ENCODE measurements at regions not wholly inside any gene's neighbourhood (a gene's known extent, or its start where the extent isn't known, plus 50 kb on each side); places are given as distances from the start of the nearest gene placed in this dataset.

GRCh38 chr5:52728224-52728623 is 59.5 kb upstream of the ITGA1 start:
- Histone ChIP-seq H4K8ac (ENCODE audit: low read length) (no peak overlapping the region), H4K91ac (ENCODE audit: low read length) (no peak overlapping the region), H2BK5ac (ENCODE audit: low read depth, low read length, poor library complexity, severe bottlenecking) (no peak overlapping the region), H3K23ac (ENCODE audit: low read length in 2 of 2) (no peak overlapping the region), H3K79me1 (replicated peaks; ENCODE audit: low read length, poor library complexity, severe bottlenecking) (no peaks in the 10 kb centered on the region), H3K14ac (ENCODE audit: low read length in 2 of 2) (no peak overlapping the region), H3K9me3 (ENCODE audit: control insufficient read depth, low read length) (no peaks in the 10 kb centered on the region), H3K9ac (ENCODE audit: low read length) (peak overlapping the region; percentile 65), H3K4me2 (ENCODE audit: low read length, poor library complexity, severe bottlenecking) (no peak overlapping the region), H2AK5ac (ENCODE audit: low read length, severe bottlenecking) (no peak overlapping the region), H2BK12ac (ENCODE audit: low read length in 2 of 2) (no peak overlapping the region), H3K4me3 (ENCODE audit: insufficient read depth in 1 of 2, low read depth in 1 of 2, low read length in 2 of 2) (no peak overlapping the region), H3K36me3 (ENCODE audit: control insufficient read depth in 1 of 2, insufficient read depth in 2 of 2, low read depth in 1 of 2, low read length in 2 of 2) (no peaks in the 10 kb centered on the region), H3K18ac (ENCODE audit: low read depth in 1 of 2, low read length in 2 of 2) (no peak overlapping the region), H3K4me1 (ENCODE audit: control insufficient read depth, insufficient read depth, low read depth, low read length) (peaks cover 2% of the 10 kb centered on the region), H2BK120ac (ENCODE audit: low read depth, low read length) (no peak overlapping the region), H2BK15ac (ENCODE audit: low read depth, poor library complexity, severe bottlenecking) (no peak overlapping the region), H2AFZ (ENCODE audit: low read depth, low read length) (no peak overlapping the region), H3K4ac (ENCODE audit: low read depth in 1 of 2, low read length in 2 of 2) (no peak overlapping the region), H3K27ac (ENCODE audit: low read length, poor library complexity, severe bottlenecking) (no peak overlapping the region), H3K27me3 (ENCODE audit: control insufficient read depth in 1 of 2, insufficient read depth in 1 of 2, low read length in 2 of 2) (no peaks in the 10 kb centered on the region)
- 94% methylated on average over 2 of the region's 3 CpGs for WGBS
- no peak for DNase-seq

- Histone ChIP-seq H3K4me2 (ENCODE audit: low read length, poor library complexity, severe bottlenecking) (no peak overlapping the region), H4K91ac (ENCODE audit: low read length) (no peak overlapping the region)
- WGBS: 100% methylated on average over 2 of the region's 5 CpGs
These were observed 59.0 kb upstream of the ITGA1 start for GRCh38 chr5:52728686-52729085.

GRCh38 chr5:52731274-52732027 is 56.3 kb upstream of the ITGA1 start:
- H3K79me1 ChIP-seq (replicated peaks; ENCODE audit: low read length, poor library complexity, severe bottlenecking): no peaks in the 10 kb centered on the region
- H3K18ac ChIP-seq (ENCODE audit: low read depth in 1 of 2, low read length in 2 of 2): no peak overlapping the region

More at GRCh38 chr5:52728686-52729085, 59.0 kb upstream of the ITGA1 start:
- Histone ChIP-seq H3K79me1 (replicated peaks; ENCODE audit: low read length, poor library complexity, severe bottlenecking) (no peaks in the 10 kb centered on the region), H3K4me3 (ENCODE audit: insufficient read depth in 1 of 2, low read depth in 1 of 2, low read length in 2 of 2) (no peak overlapping the region), H3K4me1 (ENCODE audit: control insufficient read depth, insufficient read depth, low read depth, low read length) (peaks cover 2% of the 10 kb centered on the region), H2BK120ac (ENCODE audit: low read depth, low read length) (no peak overlapping the region), H3K27ac (ENCODE audit: low read length, poor library complexity, severe bottlenecking) (no peak overlapping the region), H2AFZ (ENCODE audit: low read depth, low read length) (no peak overlapping the region), H3K9me3 (ENCODE audit: control insufficient read depth, low read length) (no peaks in the 10 kb centered on the region), H3K27me3 (ENCODE audit: control insufficient read depth in 1 of 2, insufficient read depth in 1 of 2, low read length in 2 of 2) (no peaks in the 10 kb centered on the region), H3K4ac (ENCODE audit: low read depth in 1 of 2, low read length in 2 of 2) (no peak overlapping the region), H2BK12ac (ENCODE audit: low read length in 2 of 2) (no peak overlapping the region), H2AK5ac (ENCODE audit: low read length, severe bottlenecking) (no peak overlapping the region), H3K18ac (ENCODE audit: low read depth in 1 of 2, low read length in 2 of 2) (no peak overlapping the region), H4K8ac (ENCODE audit: low read length) (no peak overlapping the region), H2BK5ac (ENCODE audit: low read depth, low read length, poor library complexity, severe bottlenecking) (no peak overlapping the region), H3K23ac (ENCODE audit: low read length in 2 of 2) (no peak overlapping the region), H2BK15ac (ENCODE audit: low read depth, poor library complexity, severe bottlenecking) (no peak overlapping the region), H3K14ac (ENCODE audit: low read length in 2 of 2) (no peak overlapping the region), H3K36me3 (ENCODE audit: control insufficient read depth in 1 of 2, insufficient read depth in 2 of 2, low read depth in 1 of 2, low read length in 2 of 2) (no peaks in the 10 kb centered on the region), H3K9ac (ENCODE audit: low read length) (no peak overlapping the region)
- no peak for DNase-seq

GRCh38 chr5:52734557-52734956 is 53.2 kb upstream of the ITGA1 start:
- no peak overlapping the region for H3K18ac ChIP-seq (ENCODE audit: low read depth in 1 of 2, low read length in 2 of 2)
- H3K9ac ChIP-seq (ENCODE audit: low read length): no peak overlapping the region
- no peak overlapping the region for H4K8ac ChIP-seq (ENCODE audit: low read length)
- no peaks in the 10 kb centered on the region for H3K9me3 ChIP-seq (ENCODE audit: control insufficient read depth, low read length)
- no peak overlapping the region for H3K14ac ChIP-seq (ENCODE audit: low read length in 2 of 2)
- H3K23ac ChIP-seq (ENCODE audit: low read length in 2 of 2): no peak overlapping the region
- WGBS: 100% methylated on average over 1 of the region's 1 CpG
- no peak overlapping the region for H2AK5ac ChIP-seq (ENCODE audit: low read length, severe bottlenecking)
- H2BK15ac ChIP-seq (ENCODE audit: low read depth, poor library complexity, severe bottlenecking): no peak overlapping the region
- no peaks in the 10 kb centered on the region for H3K79me1 ChIP-seq (replicated peaks; ENCODE audit: low read length, poor library complexity, severe bottlenecking)
- H4K91ac ChIP-seq (ENCODE audit: low read length): no peak overlapping the region
- no peak overlapping the region for H2BK5ac ChIP-seq (ENCODE audit: low read depth, low read length, poor library complexity, severe bottlenecking)
- no peak overlapping the region for H2BK120ac ChIP-seq (ENCODE audit: low read depth, low read length)
- no peak for DNase-seq
- H3K27ac ChIP-seq (ENCODE audit: low read length, poor library complexity, severe bottlenecking): no peak overlapping the region
- H2BK12ac ChIP-seq (ENCODE audit: low read length in 2 of 2): no peak overlapping the region
- H3K27me3 ChIP-seq (ENCODE audit: control insufficient read depth in 1 of 2, insufficient read depth in 1 of 2, low read length in 2 of 2): no peaks in the 10 kb centered on the region
- H2AFZ ChIP-seq (ENCODE audit: low read depth, low read length): no peak overlapping the region
- no peak overlapping the region for H3K4ac ChIP-seq (ENCODE audit: low read depth in 1 of 2, low read length in 2 of 2)
- no peak overlapping the region for H3K4me2 ChIP-seq (ENCODE audit: low read length, poor library complexity, severe bottlenecking)
- no peaks in the 10 kb centered on the region for H3K4me1 ChIP-seq (ENCODE audit: control insufficient read depth, insufficient read depth, low read depth, low read length)
- H3K36me3 ChIP-seq (ENCODE audit: control insufficient read depth in 1 of 2, insufficient read depth in 2 of 2, low read depth in 1 of 2, low read length in 2 of 2): no peaks in the 10 kb centered on the region
- H3K4me3 ChIP-seq (ENCODE audit: insufficient read depth in 1 of 2, low read depth in 1 of 2, low read length in 2 of 2): no peak overlapping the region

More at GRCh38 chr5:52731274-52732027, 56.3 kb upstream of the ITGA1 start:
- H3K36me3 ChIP-seq (ENCODE audit: control insufficient read depth in 1 of 2, insufficient read depth in 2 of 2, low read depth in 1 of 2, low read length in 2 of 2): no peaks in the 10 kb centered on the region
- H2BK120ac ChIP-seq (ENCODE audit: low read depth, low read length): no peak overlapping the region
- DNase-seq: no peak
- no peak overlapping the region for H3K4me3 ChIP-seq (ENCODE audit: insufficient read depth in 1 of 2, low read depth in 1 of 2, low read length in 2 of 2)
- no peak overlapping the region for H4K8ac ChIP-seq (ENCODE audit: low read length)
- H3K23ac ChIP-seq (ENCODE audit: low read length in 2 of 2): no peak overlapping the region
- H3K4me1 ChIP-seq (ENCODE audit: control insufficient read depth, insufficient read depth, low read depth, low read length): peaks cover 2% of the 10 kb centered on the region
- no CpG with 5 or more reads among the region's 1 CpG for WGBS
- H2AK5ac ChIP-seq (ENCODE audit: low read length, severe bottlenecking): no peak overlapping the region
- H2BK15ac ChIP-seq (ENCODE audit: low read depth, poor library complexity, severe bottlenecking): no peak overlapping the region
- H3K27me3 ChIP-seq (ENCODE audit: control insufficient read depth in 1 of 2, insufficient read depth in 1 of 2, low read length in 2 of 2): no peaks in the 10 kb centered on the region
- H2BK12ac ChIP-seq (ENCODE audit: low read length in 2 of 2): no peak overlapping the region
- no peaks in the 10 kb centered on the region for H3K9me3 ChIP-seq (ENCODE audit: control insufficient read depth, low read length)
- no peak overlapping the region for H3K4me2 ChIP-seq (ENCODE audit: low read length, poor library complexity, severe bottlenecking)
- no peak overlapping the region for H2BK5ac ChIP-seq (ENCODE audit: low read depth, low read length, poor library complexity, severe bottlenecking)
- H2AFZ ChIP-seq (ENCODE audit: low read depth, low read length): no peak overlapping the region
- H3K14ac ChIP-seq (ENCODE audit: low read length in 2 of 2): no peak overlapping the region
- H3K27ac ChIP-seq (ENCODE audit: low read length, poor library complexity, severe bottlenecking): no peak overlapping the region
- H4K91ac ChIP-seq (ENCODE audit: low read length): no peak overlapping the region
- peak overlapping the region in 1 of 2 experiments; percentile 51 for H3K4ac ChIP-seq (ENCODE audit: low read depth in 1 of 2, low read length in 2 of 2)
- H3K9ac ChIP-seq (ENCODE audit: low read length): no peak overlapping the region
